GM19238 (cell line): ENCODE measurements at regions not wholly inside any gene's neighbourhood (a gene's known extent, or its start where the extent isn't known, plus 50 kb on each side); places are given as distances from the start of the nearest gene placed in this dataset.
"Not testable (repeated sequence)": the region's sequence is repeated elsewhere in the genome, so short reads cannot be mapped to it uniquely, and the experiment has no call there.

Source experiments
- DNase-seq: peaks from one replicate; pipeline ENCODE4 v3.0.0; 2011; ENCODE audit warnings: low spot score; ENCODE audit not compliant: insufficient read length

- no peak for DNase-seq
These were observed 2638.2 kb downstream of the PCDH9 start for GRCh38 chr13:64591971-64592370.

GRCh38 chr13:64579331-64579730 is 2650.8 kb downstream of the PCDH9 start:
- DNase-seq = no peak

- no peak for DNase-seq
These were observed 2661.4 kb downstream of the PCDH9 start for GRCh38 chr13:64568748-64569147.

- not testable (repeated sequence) for DNase-seq
These were observed 2672.1 kb downstream of the PCDH9 start for GRCh38 chr13:64558031-64558430.

- no peak for DNase-seq
These were observed 2673.8 kb downstream of the PCDH9 start for GRCh38 chr13:64556376-64556775.

GRCh38 chr13:64553411-64554129 is 2676.6 kb downstream of the PCDH9 start:
- no peak for DNase-seq

- no peak for DNase-seq
These were observed 2678.4 kb downstream of the PCDH9 start for GRCh38 chr13:64551755-64552154.

GRCh38 chr13:64546371-64546770 is 2683.8 kb downstream of the PCDH9 start:
- no peak for DNase-seq

GRCh38 chr13:64540976-64541375 is 2689.2 kb downstream of the PCDH9 start:
- no peak for DNase-seq

- DNase-seq = no peak
These were observed 2689.7 kb downstream of the PCDH9 start for GRCh38 chr13:64540468-64540867.

GRCh38 chr13:64538711-64539110 is 2691.4 kb downstream of the PCDH9 start:
- DNase-seq = no peak

GRCh38 chr13:64534302-64534701 is 2695.8 kb downstream of the PCDH9 start:
- DNase-seq = no peak

- no peak for DNase-seq
These were observed 2698.7 kb downstream of the PCDH9 start for GRCh38 chr13:64531400-64531799.

GRCh38 chr13:64529874-64530485 is 2700.2 kb downstream of the PCDH9 start:
- DNase-seq = peak; percentile 1

- no peak for DNase-seq
These were observed 2701.3 kb downstream of the PCDH9 start for GRCh38 chr13:64528838-64529237.

- DNase-seq = no peak
These were observed 2702.6 kb downstream of the PCDH9 start for GRCh38 chr13:64527561-64527960.

- no peak for DNase-seq
These were observed 2704.4 kb downstream of the PCDH9 start for GRCh38 chr13:64525687-64526086.

- DNase-seq = no peak
These were observed 2719.4 kb downstream of the PCDH9 start for GRCh38 chr13:64510747-64511146.

- DNase-seq = no peak
These were observed 2723.9 kb downstream of the PCDH9 start for GRCh38 chr13:64506246-64506645.

- no peak for DNase-seq
These were observed 2724.7 kb downstream of the PCDH9 start for GRCh38 chr13:64505336-64505910.

- DNase-seq = no peak
These were observed 2741.4 kb downstream of the PCDH9 start for GRCh38 chr13:64488731-64489130.

GRCh38 chr13:64482373-64482772 is 2747.8 kb downstream of the PCDH9 start:
- DNase-seq = no peak

GRCh38 chr13:64480672-64481071 is 2749.5 kb downstream of the PCDH9 start:
- no peak for DNase-seq
